GM18520 (cell line): ENCODE measurements at regions not wholly inside any gene's neighbourhood (a gene's known extent, or its start where the extent isn't known, plus 50 kb on each side); places are given as distances from the start of the nearest gene placed in this dataset.
"Not testable (repeated sequence)": the region's sequence is repeated elsewhere in the genome, so short reads cannot be mapped to it uniquely, and the experiment has no call there.

Experiments
- ATAC-seq: cut with Tn5 transposase; IDR thresholded peaks from one replicate; pipeline ENCODE4 v1.9.1; 2021; ENCODE audit not compliant: unreplicated experiment

GRCh38 chr6:51129043-51129442 lies 310.4 kb downstream of the TFAP2B start:
- no peak for ATAC-seq

GRCh38 chr6:51137777-51138176 lies 319.1 kb downstream of the TFAP2B start:
- no peak for ATAC-seq

GRCh38 chr6:51139950-51140385 lies 321.3 kb downstream of the TFAP2B start:
- ATAC-seq: no peak

- ATAC-seq: no peak
These were observed 322.4 kb downstream of the TFAP2B start for GRCh38 chr6:51141080-51141479.

- ATAC-seq: no peak
These were observed 329.1 kb downstream of the TFAP2B start for GRCh38 chr6:51147756-51148155.

GRCh38 chr6:51152594-51152993 lies 333.9 kb downstream of the TFAP2B start:
- no peak for ATAC-seq

GRCh38 chr6:51153109-51153508 lies 334.4 kb downstream of the TFAP2B start:
- ATAC-seq: no peak

GRCh38 chr6:51154925-51155324 lies 336.3 kb downstream of the TFAP2B start:
- not testable (repeated sequence) for ATAC-seq

GRCh38 chr6:51159260-51159659 lies 340.6 kb downstream of the TFAP2B start:
- not testable (repeated sequence) for ATAC-seq

- ATAC-seq: no peak
These were observed 343.1 kb downstream of the TFAP2B start for GRCh38 chr6:51161752-51162151.

GRCh38 chr6:51163843-51164529 lies 345.3 kb downstream of the TFAP2B start:
- ATAC-seq: no peak

GRCh38 chr6:51166914-51167313 lies 348.2 kb downstream of the TFAP2B start:
- no peak for ATAC-seq

- no peak for ATAC-seq
These were observed 348.8 kb downstream of the TFAP2B start for GRCh38 chr6:51167468-51167867.

- ATAC-seq: no peak
These were observed 364.2 kb downstream of the TFAP2B start for GRCh38 chr6:51182827-51183226.

GRCh38 chr6:51184046-51184445 lies 365.4 kb downstream of the TFAP2B start:
- ATAC-seq: no peak

- ATAC-seq: not testable (repeated sequence)
These were observed 374.5 kb downstream of the TFAP2B start for GRCh38 chr6:51193163-51193562.

- no peak for ATAC-seq
These were observed 380.5 kb downstream of the TFAP2B start for GRCh38 chr6:51199105-51199552.

GRCh38 chr6:51199733-51200260 lies 381.1 kb downstream of the TFAP2B start:
- no peak for ATAC-seq

GRCh38 chr6:51200676-51201075 lies 382.0 kb downstream of the TFAP2B start:
- ATAC-seq: no peak

- not testable (repeated sequence) for ATAC-seq
These were observed 384.0 kb downstream of the TFAP2B start for GRCh38 chr6:51202653-51203052.

GRCh38 chr6:51203504-51203903 lies 384.8 kb downstream of the TFAP2B start:
- no peak for ATAC-seq

GRCh38 chr6:51206686-51207085 lies 388.0 kb downstream of the TFAP2B start:
- ATAC-seq: not testable (repeated sequence)

GRCh38 chr6:51209651-51210050 lies 391.0 kb downstream of the TFAP2B start:
- no peak for ATAC-seq
